Thyroid gland (tissue), 4 donors: ENCODE measurements at regions not wholly inside any gene's neighbourhood (a gene's known extent, or its start where the extent isn't known, plus 50 kb on each side); places are given as distances from the start of the nearest gene placed in this dataset.

Experiments used
- POLR2A ChIP-seq, 2 donors: fragments of 450-650 bp; IDR thresholded peaks; one replicate each; pipeline ENCODE4 v1.6.1; 2017; ENCODE audit warnings: antibody characterized with exemption in 2 of 2, mild to moderate bottlenecking in 2 of 2, moderate library complexity in 1 of 2
- TF ChIP-seq, protein P1 (sequence below), 6 experiments: fragments of 200-600 bp in 3 of 6; fragments of 450-650 bp in 3 of 6; sonication (generic) in 3 of 6; IDR thresholded peaks; one replicate each; pipeline ENCODE4 v1.5.1; 2016 to 2019; ENCODE audit warnings: antibody characterized with exemption in 6 of 6, mild to moderate bottlenecking in 2 of 6, inconsistent platforms in 1 of 6, moderate library complexity in 1 of 6

DNA sequence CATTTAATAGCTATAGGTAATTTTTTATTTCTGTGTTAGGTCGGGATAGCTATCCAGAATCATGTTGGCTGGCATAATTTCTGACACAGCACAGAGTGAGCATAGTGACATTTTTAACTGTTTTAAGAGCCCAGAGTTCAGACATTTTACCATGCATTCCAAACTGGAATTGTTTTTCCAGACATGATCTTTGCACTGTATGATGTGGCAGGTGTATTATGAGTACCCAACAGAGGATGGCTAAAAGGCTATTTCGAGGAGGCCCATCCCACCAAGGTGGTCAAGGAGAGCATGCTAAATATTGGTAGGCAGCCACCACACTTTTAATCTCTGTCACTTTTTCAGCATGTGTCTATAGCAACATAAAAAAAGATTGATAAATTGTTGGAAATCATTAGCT is 137.3 kb upstream of the ST6GALNAC5 start:
- TF ChIP-seq, protein P1, sequence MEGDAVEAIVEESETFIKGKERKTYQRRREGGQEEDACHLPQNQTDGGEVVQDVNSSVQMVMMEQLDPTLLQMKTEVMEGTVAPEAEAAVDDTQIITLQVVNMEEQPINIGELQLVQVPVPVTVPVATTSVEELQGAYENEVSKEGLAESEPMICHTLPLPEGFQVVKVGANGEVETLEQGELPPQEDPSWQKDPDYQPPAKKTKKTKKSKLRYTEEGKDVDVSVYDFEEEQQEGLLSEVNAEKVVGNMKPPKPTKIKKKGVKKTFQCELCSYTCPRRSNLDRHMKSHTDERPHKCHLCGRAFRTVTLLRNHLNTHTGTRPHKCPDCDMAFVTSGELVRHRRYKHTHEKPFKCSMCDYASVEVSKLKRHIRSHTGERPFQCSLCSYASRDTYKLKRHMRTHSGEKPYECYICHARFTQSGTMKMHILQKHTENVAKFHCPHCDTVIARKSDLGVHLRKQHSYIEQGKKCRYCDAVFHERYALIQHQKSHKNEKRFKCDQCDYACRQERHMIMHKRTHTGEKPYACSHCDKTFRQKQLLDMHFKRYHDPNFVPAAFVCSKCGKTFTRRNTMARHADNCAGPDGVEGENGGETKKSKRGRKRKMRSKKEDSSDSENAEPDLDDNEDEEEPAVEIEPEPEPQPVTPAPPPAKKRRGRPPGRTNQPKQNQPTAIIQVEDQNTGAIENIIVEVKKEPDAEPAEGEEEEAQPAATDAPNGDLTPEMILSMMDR (IDR thresholded peaks at IDR 0.05) = no peak
- TF ChIP-seq POLR2A (IDR thresholded peaks at IDR 0.05) = no peak
